WTC11 (cell line): ENCODE measurements at regions not wholly inside any gene's neighbourhood (a gene's known extent, or its start where the extent isn't known, plus 50 kb on each side); places are given as distances from the start of the nearest gene placed in this dataset.

Source experiments
- ATAC-seq: fragments of 200-7000 bp; cut with Tn5 transposase; 2 replicates; pipeline ENCODE4 v1.10.0; 2021; ENCODE audit warnings: mild to moderate bottlenecking, moderate library complexity
- CTCF ChIA-PET: fragments of 300-600 bp; sonication (Branson Sonifier 250); formaldehyde crosslinking; loops from one replicate; lab custom pipeline; 2021; ENCODE audit warnings: antibody characterized with exemption; lab: Charles Lee
- POLR2A ChIA-PET: fragments of 350-600 bp; sonication (Branson Sonifier 250); formaldehyde crosslinking; loops from one replicate; lab custom pipeline; 2021; ENCODE audit warnings: antibody characterized with exemption; lab: Charles Lee
- DNase-seq: peaks from one replicate; pipeline ENCODE4 v3.0.0; 2021; ENCODE audit warnings: low spot score
- H3K27ac Mint-ChIP-seq: 2 replicates; pipeline ENCODE4 v1.8.0; 2021; ENCODE audit warnings: mixed read lengths
- H3K27me3 Mint-ChIP-seq: 2 replicates; pipeline ENCODE4 v1.8.0; 2021; ENCODE audit warnings: low read depth, mild to moderate bottlenecking, moderate library complexity, mixed read lengths
- H3K36me3 Mint-ChIP-seq: 2 replicates; pipeline ENCODE4 v1.8.0; 2021; ENCODE audit warnings: mixed read lengths
- H3K4me1 Mint-ChIP-seq: 2 replicates; pipeline ENCODE4 v1.8.0; 2022; ENCODE audit warnings: mixed read lengths
- H3K4me3 Mint-ChIP-seq: 2 replicates; pipeline ENCODE4 v1.8.0; 2021; ENCODE audit warnings: mild to moderate bottlenecking, moderate library complexity, mixed read lengths
- H3K9me3 Mint-ChIP-seq: 2 replicates; pipeline ENCODE4 v1.8.0; 2021; ENCODE audit warnings: mixed read lengths
- ARID4B ChIP-seq: sonication (generic); formaldehyde crosslinking; IDR thresholded peaks from 2 replicates; pipeline ENCODE4 v1.8.0; 2023; ENCODE audit warnings: missing genetic modification reagents, mild to moderate bottlenecking, borderline replicate concordance
- CDX4 ChIP-seq: fragments of 250-450 bp; sonication (Bioruptor Pico); IDR thresholded peaks from 2 replicates; pipeline ENCODE4 v1.9.0; 2021; ENCODE audit warnings: moderate library complexity, mild to moderate bottlenecking, inconsistent platforms, borderline replicate concordance
- E2F1 ChIP-seq: sonication (generic); formaldehyde crosslinking; IDR thresholded peaks from 2 replicates; pipeline ENCODE4 v1.8.0; 2022; ENCODE audit warnings: mild to moderate bottlenecking, missing genetic modification reagents
- ELF4 ChIP-seq: sonication (generic); formaldehyde crosslinking; IDR thresholded peaks from 2 replicates; pipeline ENCODE4 v1.8.1; 2022; ENCODE audit warnings: low read depth, mild to moderate bottlenecking, moderate library complexity, missing genetic modification reagents
- ESRRA ChIP-seq: sonication (generic); formaldehyde crosslinking; IDR thresholded peaks from 2 replicates; pipeline ENCODE4 v1.8.1; 2022; ENCODE audit warnings: mild to moderate bottlenecking, missing genetic modification reagents, borderline replicate concordance
- GABPB1 ChIP-seq: sonication (generic); formaldehyde crosslinking; IDR thresholded peaks from 2 replicates; pipeline ENCODE4 v1.8.1; 2023; ENCODE audit warnings: mild to moderate bottlenecking, missing genetic modification reagents
- IRF2 ChIP-seq: sonication (generic); formaldehyde crosslinking; IDR thresholded peaks from 2 replicates; pipeline ENCODE4 v1.8.0; 2022; ENCODE audit warnings: low read depth, missing genetic modification reagents, borderline replicate concordance
- MYBL2 ChIP-seq: sonication (generic); formaldehyde crosslinking; IDR thresholded peaks from 2 replicates; pipeline ENCODE4 v1.8.1; 2023; ENCODE audit warnings: mild to moderate bottlenecking, moderate library complexity, missing genetic modification reagents
- RORB ChIP-seq: fragments of 250-450 bp; sonication (Bioruptor Pico); IDR thresholded peaks from 2 replicates; pipeline ENCODE4 v1.9.0; 2021; ENCODE audit warnings: mild to moderate bottlenecking
- ZBTB43 ChIP-seq: sonication (generic); formaldehyde crosslinking; IDR thresholded peaks from 2 replicates; pipeline ENCODE4 v1.8.1; 2023; ENCODE audit warnings: mild to moderate bottlenecking, missing genetic modification reagents
- ZMAT4 ChIP-seq: fragments of 250-450 bp; sonication (Bioruptor Pico); IDR thresholded peaks from 2 replicates; pipeline ENCODE4 v1.9.0; 2021; ENCODE audit warnings: mild to moderate bottlenecking
- ZNF232 ChIP-seq: sonication (generic); formaldehyde crosslinking; IDR thresholded peaks from 2 replicates; pipeline ENCODE4 v1.8.0; 2022; ENCODE audit warnings: mild to moderate bottlenecking, missing genetic modification reagents
- ZNF281 ChIP-seq: sonication (generic); formaldehyde crosslinking; IDR thresholded peaks from 2 replicates; pipeline ENCODE4 v1.8.0; 2023; ENCODE audit warnings: mild to moderate bottlenecking, missing genetic modification reagents
- ZNF425 ChIP-seq: fragments of 250-450 bp; sonication (Bioruptor Pico); conservative IDR thresholded peaks from 2 replicates; pipeline ENCODE4 v1.9.0; 2021; ENCODE audit warnings: mild to moderate bottlenecking
- ZNF532 ChIP-seq: fragments of 250-450 bp; sonication (Bioruptor Pico); IDR thresholded peaks from 2 replicates; pipeline ENCODE4 v1.9.0; 2021; ENCODE audit warnings: mild to moderate bottlenecking, borderline replicate concordance
- ZSCAN18 ChIP-seq: fragments of 250-450 bp; sonication (Bioruptor Pico); IDR thresholded peaks from 2 replicates; pipeline ENCODE4 v2.1.2; 2022; ENCODE audit warnings: mild to moderate bottlenecking, moderate library complexity

GRCh38 chr16:54407596-54407995, 121.0 kb upstream of the IRX3 start:
- TF ChIP-seq GABPB1 = no peak
- no peak for TF ChIP-seq RORB (CRISPR knock-in tag)
- TF ChIP-seq ZNF532 (CRISPR knock-in tag) = no peak
- TF ChIP-seq ZBTB43 (CRISPR knock-in tag) = no peak
- no peak for TF ChIP-seq E2F1 (CRISPR knock-in tag)
- TF ChIP-seq MYBL2 = no peak
- no peak for TF ChIP-seq ARID4B (CRISPR knock-in tag)
- TF ChIP-seq CDX4 = no peak
- no peak for TF ChIP-seq ZMAT4 (CRISPR knock-in tag)
- no peak for TF ChIP-seq ELF4 (CRISPR knock-in tag)
- TF ChIP-seq ZSCAN18 (CRISPR knock-in tag) = no peak
- Mint-ChIP-seq H3K4me3 (no peak overlapping the region), H3K27ac (no peak overlapping the region), H3K4me1 (peaks cover 20% of the 10 kb centered on the region), H3K9me3 (peaks cover 11% of the 10 kb centered on the region), H3K27me3 (peaks cover 6% of the 10 kb centered on the region), H3K36me3 (peaks cover 7% of the 10 kb centered on the region; the same call in 1 of the 2 replicates)
- DNase-seq (no peak), ATAC-seq (no peak)
- ChIA-PET CTCF (no interaction called here), POLR2A (no interaction called here)

- no peak for ATAC-seq
- Mint-ChIP-seq H3K9me3 (peaks cover 11% of the 10 kb centered on the region), H3K36me3 (peaks cover 7% of the 10 kb centered on the region; the same call in 1 of the 2 replicates), H3K4me1 (peaks cover 6% of the 10 kb centered on the region), H3K27me3 (peaks cover 3% of the 10 kb centered on the region; the same call in 1 of the 2 replicates), H3K27ac (no peak overlapping the region), H3K4me3 (no peak overlapping the region)
- DNase-seq = no peak
- ChIA-PET POLR2A (no interaction called here), CTCF (no interaction called here)
- TF ChIP-seq ESRRA (CRISPR knock-in tag) (no peak), ZNF281 (CRISPR knock-in tag) (no peak), ZNF232 (CRISPR knock-in tag) (no peak), ZNF425 (CRISPR knock-in tag) (no peak), IRF2 (CRISPR knock-in tag) (no peak)
Measured at GRCh38 chr16:54405478-54405877, 118.9 kb upstream of the IRX3 start.
